ENCODE measurements at regions not wholly inside any gene's neighbourhood (a gene's known extent, or its start where the extent isn't known, plus 50 kb on each side); places are given as distances from the start of the nearest gene placed in this dataset.

GRCh38 chr11:39425226-39425625, 2034.2 kb downstream of the LRRC4C start:
- TF ChIP-seq, protein P1, sequence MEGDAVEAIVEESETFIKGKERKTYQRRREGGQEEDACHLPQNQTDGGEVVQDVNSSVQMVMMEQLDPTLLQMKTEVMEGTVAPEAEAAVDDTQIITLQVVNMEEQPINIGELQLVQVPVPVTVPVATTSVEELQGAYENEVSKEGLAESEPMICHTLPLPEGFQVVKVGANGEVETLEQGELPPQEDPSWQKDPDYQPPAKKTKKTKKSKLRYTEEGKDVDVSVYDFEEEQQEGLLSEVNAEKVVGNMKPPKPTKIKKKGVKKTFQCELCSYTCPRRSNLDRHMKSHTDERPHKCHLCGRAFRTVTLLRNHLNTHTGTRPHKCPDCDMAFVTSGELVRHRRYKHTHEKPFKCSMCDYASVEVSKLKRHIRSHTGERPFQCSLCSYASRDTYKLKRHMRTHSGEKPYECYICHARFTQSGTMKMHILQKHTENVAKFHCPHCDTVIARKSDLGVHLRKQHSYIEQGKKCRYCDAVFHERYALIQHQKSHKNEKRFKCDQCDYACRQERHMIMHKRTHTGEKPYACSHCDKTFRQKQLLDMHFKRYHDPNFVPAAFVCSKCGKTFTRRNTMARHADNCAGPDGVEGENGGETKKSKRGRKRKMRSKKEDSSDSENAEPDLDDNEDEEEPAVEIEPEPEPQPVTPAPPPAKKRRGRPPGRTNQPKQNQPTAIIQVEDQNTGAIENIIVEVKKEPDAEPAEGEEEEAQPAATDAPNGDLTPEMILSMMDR (IDR thresholded peaks at IDR 0.05) = no peak
- TF ChIP-seq, protein P2, sequence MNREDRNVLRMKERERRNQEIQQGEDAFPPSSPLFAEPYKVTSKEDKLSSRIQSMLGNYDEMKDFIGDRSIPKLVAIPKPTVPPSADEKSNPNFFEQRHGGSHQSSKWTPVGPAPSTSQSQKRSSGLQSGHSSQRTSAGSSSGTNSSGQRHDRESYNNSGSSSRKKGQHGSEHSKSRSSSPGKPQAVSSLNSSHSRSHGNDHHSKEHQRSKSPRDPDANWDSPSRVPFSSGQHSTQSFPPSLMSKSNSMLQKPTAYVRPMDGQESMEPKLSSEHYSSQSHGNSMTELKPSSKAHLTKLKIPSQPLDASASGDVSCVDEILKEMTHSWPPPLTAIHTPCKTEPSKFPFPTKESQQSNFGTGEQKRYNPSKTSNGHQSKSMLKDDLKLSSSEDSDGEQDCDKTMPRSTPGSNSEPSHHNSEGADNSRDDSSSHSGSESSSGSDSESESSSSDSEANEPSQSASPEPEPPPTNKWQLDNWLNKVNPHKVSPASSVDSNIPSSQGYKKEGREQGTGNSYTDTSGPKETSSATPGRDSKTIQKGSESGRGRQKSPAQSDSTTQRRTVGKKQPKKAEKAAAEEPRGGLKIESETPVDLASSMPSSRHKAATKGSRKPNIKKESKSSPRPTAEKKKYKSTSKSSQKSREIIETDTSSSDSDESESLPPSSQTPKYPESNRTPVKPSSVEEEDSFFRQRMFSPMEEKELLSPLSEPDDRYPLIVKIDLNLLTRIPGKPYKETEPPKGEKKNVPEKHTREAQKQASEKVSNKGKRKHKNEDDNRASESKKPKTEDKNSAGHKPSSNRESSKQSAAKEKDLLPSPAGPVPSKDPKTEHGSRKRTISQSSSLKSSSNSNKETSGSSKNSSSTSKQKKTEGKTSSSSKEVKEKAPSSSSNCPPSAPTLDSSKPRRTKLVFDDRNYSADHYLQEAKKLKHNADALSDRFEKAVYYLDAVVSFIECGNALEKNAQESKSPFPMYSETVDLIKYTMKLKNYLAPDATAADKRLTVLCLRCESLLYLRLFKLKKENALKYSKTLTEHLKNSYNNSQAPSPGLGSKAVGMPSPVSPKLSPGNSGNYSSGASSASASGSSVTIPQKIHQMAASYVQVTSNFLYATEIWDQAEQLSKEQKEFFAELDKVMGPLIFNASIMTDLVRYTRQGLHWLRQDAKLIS (CRISPR knock-in tag; IDR thresholded peaks at IDR 0.05; ENCODE audit: borderline replicate concordance) = no peak
- TF ChIP-seq ZNF138 (CRISPR knock-in tag; conservative IDR thresholded peaks at IDR 0.05) (no peak), ZNF423 (CRISPR knock-in tag; IDR thresholded peaks at IDR 0.05) (no peak), SOX15 (CRISPR knock-in tag; IDR thresholded peaks at IDR 0.05) (no peak)

Measured in WTC11 (cell line).